ENCODE measurements at regions not wholly inside any gene's neighbourhood (a gene's known extent, or its start where the extent isn't known, plus 50 kb on each side); places are given as distances from the start of the nearest gene placed in this dataset.

- no peak for TF ChIP-seq CTCF (IDR thresholded peaks at IDR 0.05)
- no peak for TF ChIP-seq POLR2A (IDR thresholded peaks at IDR 0.05)
Measured at GRCh38 chr2:64246962-64247361, 102.7 kb upstream of the PELI1 start.

Measured in lower leg skin (tissue), 3 donors.